ENCODE measurements at regions not wholly inside any gene's neighbourhood (a gene's known extent, or its start where the extent isn't known, plus 50 kb on each side); places are given as distances from the start of the nearest gene placed in this dataset.

GRCh38 chr2:236400594-236401360 lies 136.6 kb upstream of the ASB18 start:
- 92 to 94% methylated on average over 20 of the region's 20 CpGs for WGBS, 2 donors
- H3K36me3 ChIP-seq (ENCODE audit: control insufficient read depth in 4 of 4, insufficient read depth in 4 of 4, low read length in 4 of 4), result no peaks in the 10 kb centered on the region
- no peaks in the 10 kb centered on the region for H3K4me1 ChIP-seq (ENCODE audit: control insufficient read depth in 5 of 5, insufficient read depth in 5 of 5, low read length in 5 of 5)
- H3K9ac ChIP-seq (ENCODE audit: insufficient read depth in 1 of 2, low read length in 2 of 2), result no peak overlapping the region
- H3K9me3 ChIP-seq (ENCODE audit: control insufficient read depth in 4 of 4, insufficient read depth in 3 of 4, low read length in 3 of 4), result no peaks in the 10 kb centered on the region
- H3K27ac ChIP-seq (ENCODE audit: low read depth in 1 of 2, low read length in 1 of 2), result no peak overlapping the region
- no peak overlapping the region for H3K4me3 ChIP-seq
- TF ChIP-seq, protein P1, sequence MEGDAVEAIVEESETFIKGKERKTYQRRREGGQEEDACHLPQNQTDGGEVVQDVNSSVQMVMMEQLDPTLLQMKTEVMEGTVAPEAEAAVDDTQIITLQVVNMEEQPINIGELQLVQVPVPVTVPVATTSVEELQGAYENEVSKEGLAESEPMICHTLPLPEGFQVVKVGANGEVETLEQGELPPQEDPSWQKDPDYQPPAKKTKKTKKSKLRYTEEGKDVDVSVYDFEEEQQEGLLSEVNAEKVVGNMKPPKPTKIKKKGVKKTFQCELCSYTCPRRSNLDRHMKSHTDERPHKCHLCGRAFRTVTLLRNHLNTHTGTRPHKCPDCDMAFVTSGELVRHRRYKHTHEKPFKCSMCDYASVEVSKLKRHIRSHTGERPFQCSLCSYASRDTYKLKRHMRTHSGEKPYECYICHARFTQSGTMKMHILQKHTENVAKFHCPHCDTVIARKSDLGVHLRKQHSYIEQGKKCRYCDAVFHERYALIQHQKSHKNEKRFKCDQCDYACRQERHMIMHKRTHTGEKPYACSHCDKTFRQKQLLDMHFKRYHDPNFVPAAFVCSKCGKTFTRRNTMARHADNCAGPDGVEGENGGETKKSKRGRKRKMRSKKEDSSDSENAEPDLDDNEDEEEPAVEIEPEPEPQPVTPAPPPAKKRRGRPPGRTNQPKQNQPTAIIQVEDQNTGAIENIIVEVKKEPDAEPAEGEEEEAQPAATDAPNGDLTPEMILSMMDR (IDR thresholded peaks at IDR 0.05; ENCODE audit: control extremely low read depth, extremely low read depth), result no peak
- ATAC-seq (ENCODE audit: insufficient read depth, low FRiP score), result no peak
- H3K27me3 ChIP-seq (ENCODE audit: control insufficient read depth in 3 of 3, insufficient read depth in 3 of 3, low read length in 2 of 3), result no peaks in the 10 kb centered on the region
- no peak for DNase-seq

GRCh38 chr2:236402033-236402790 lies 138.0 kb upstream of the ASB18 start:
- no peak overlapping the region for H3K9ac ChIP-seq (ENCODE audit: insufficient read depth in 1 of 2, low read length in 2 of 2)
- ATAC-seq (ENCODE audit: insufficient read depth, low FRiP score) (no peak), DNase-seq (no peak)
- no peaks in the 10 kb centered on the region for H3K4me1 ChIP-seq (ENCODE audit: control insufficient read depth in 5 of 5, insufficient read depth in 5 of 5, low read length in 5 of 5)
- H3K4me3 ChIP-seq, result no peak overlapping the region
- TF ChIP-seq, protein P1 (IDR thresholded peaks at IDR 0.05; ENCODE audit: control extremely low read depth, extremely low read depth), result no peak
- 86% methylated on average over 12 of the region's 12 CpGs for WGBS, 2 donors
- H3K36me3 ChIP-seq (ENCODE audit: control insufficient read depth in 4 of 4, insufficient read depth in 4 of 4, low read length in 4 of 4), result no peaks in the 10 kb centered on the region
- no peaks in the 10 kb centered on the region for H3K27me3 ChIP-seq (ENCODE audit: control insufficient read depth in 3 of 3, insufficient read depth in 3 of 3, low read length in 2 of 3)
- no peaks in the 10 kb centered on the region for H3K9me3 ChIP-seq (ENCODE audit: control insufficient read depth in 4 of 4, insufficient read depth in 3 of 4, low read length in 3 of 4)
- H3K27ac ChIP-seq (ENCODE audit: low read depth in 1 of 2, low read length in 1 of 2), result no peak overlapping the region

DNA sequence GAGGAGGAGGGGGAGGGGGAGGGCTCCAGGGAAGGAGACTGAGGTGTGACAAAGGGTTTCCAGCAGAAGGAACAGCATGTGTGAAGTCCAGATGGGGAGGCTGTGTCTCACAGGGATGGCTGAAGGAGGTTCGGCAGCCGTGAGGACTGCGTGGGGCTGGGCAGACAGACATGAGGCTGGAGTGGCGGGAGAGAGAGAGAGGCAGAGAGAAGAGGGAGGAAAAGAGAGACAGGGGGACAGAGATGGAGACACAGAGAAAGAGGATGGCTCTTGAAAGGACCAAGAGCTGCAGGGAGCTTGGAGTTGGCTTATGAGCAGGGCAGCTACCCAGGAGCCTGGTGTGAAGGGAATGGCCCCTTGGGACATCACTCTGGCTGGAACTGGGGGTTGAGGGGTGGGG lies 138.9 kb upstream of the ASB18 start:
- no peaks in the 10 kb centered on the region for H3K4me1 ChIP-seq (ENCODE audit: control insufficient read depth in 5 of 5, insufficient read depth in 5 of 5, low read length in 5 of 5)
- no peaks in the 10 kb centered on the region for H3K36me3 ChIP-seq (ENCODE audit: control insufficient read depth in 4 of 4, insufficient read depth in 4 of 4, low read length in 4 of 4)
- no peaks in the 10 kb centered on the region for H3K27me3 ChIP-seq (ENCODE audit: control insufficient read depth in 3 of 3, insufficient read depth in 3 of 3, low read length in 2 of 3)
- H3K27ac ChIP-seq (ENCODE audit: low read depth in 1 of 2, low read length in 1 of 2), result no peak overlapping the region
- no peak for ATAC-seq (ENCODE audit: insufficient read depth, low FRiP score)
- H3K4me3 ChIP-seq, result no peak overlapping the region
- no peak overlapping the region for H3K9ac ChIP-seq (ENCODE audit: insufficient read depth in 1 of 2, low read length in 2 of 2)
- TF ChIP-seq, protein P1 (IDR thresholded peaks at IDR 0.05; ENCODE audit: control extremely low read depth, extremely low read depth), result no peak
- WGBS, 2 donors, result 89 to 93% methylated on average over 4 of the region's 4 CpGs
- peaks cover 0 to 4% (median 0%) of the 10 kb centered on the region in 4 donors for H3K9me3 ChIP-seq (ENCODE audit: control insufficient read depth in 4 of 4, insufficient read depth in 3 of 4, low read length in 3 of 4)
- no peak for DNase-seq

Data from lung (tissue), 11 donors.